ENCODE measurements at regions not wholly inside any gene's neighbourhood (a gene's known extent, or its start where the extent isn't known, plus 50 kb on each side); places are given as distances from the start of the nearest gene placed in this dataset.

GRCh38 chr3:22319446-22319845 is 568.4 kb upstream of the ZNF385D start:
- DNase-seq (ENCODE audit: low spot score), result no peak
- no TSS peak for BruUV-seq (replicated peaks)
- CTCF ChIA-PET, result no interaction called here
- H3K9me3 ChIP-seq (ENCODE audit: low read depth, low read length, poor library complexity, severe bottlenecking), result peaks cover 13% of the 10 kb centered on the region
- no peaks in the 10 kb centered on the region for H3K27me3 ChIP-seq (replicated peaks; ENCODE audit: insufficient read depth, low read depth, low read length, poor library complexity)
- H3K36me3 ChIP-seq (ENCODE audit: insufficient read depth, low read length, poor library complexity, severe bottlenecking), result no peaks in the 10 kb centered on the region
- no peak overlapping the region for H3K4me3 ChIP-seq (ENCODE audit: low read depth, low read length, poor library complexity, severe bottlenecking)
- intact Hi-C loops (cut with micrococcal nuclease; ENCODE audit: unreplicated experiment), result no loop called here
- H3K27ac ChIP-seq (ENCODE audit: low read depth, low read length, poor library complexity, severe bottlenecking), result no peak overlapping the region
- POLR2A ChIA-PET (ENCODE audit: low non-redundant PET), result no interaction called here
- no peak for TF ChIP-seq EZH2 (IDR thresholded peaks at IDR 0.05; ENCODE audit: borderline replicate concordance, low read depth, low read length, poor library complexity, severe bottlenecking)
- TF ChIP-seq, protein P1, sequence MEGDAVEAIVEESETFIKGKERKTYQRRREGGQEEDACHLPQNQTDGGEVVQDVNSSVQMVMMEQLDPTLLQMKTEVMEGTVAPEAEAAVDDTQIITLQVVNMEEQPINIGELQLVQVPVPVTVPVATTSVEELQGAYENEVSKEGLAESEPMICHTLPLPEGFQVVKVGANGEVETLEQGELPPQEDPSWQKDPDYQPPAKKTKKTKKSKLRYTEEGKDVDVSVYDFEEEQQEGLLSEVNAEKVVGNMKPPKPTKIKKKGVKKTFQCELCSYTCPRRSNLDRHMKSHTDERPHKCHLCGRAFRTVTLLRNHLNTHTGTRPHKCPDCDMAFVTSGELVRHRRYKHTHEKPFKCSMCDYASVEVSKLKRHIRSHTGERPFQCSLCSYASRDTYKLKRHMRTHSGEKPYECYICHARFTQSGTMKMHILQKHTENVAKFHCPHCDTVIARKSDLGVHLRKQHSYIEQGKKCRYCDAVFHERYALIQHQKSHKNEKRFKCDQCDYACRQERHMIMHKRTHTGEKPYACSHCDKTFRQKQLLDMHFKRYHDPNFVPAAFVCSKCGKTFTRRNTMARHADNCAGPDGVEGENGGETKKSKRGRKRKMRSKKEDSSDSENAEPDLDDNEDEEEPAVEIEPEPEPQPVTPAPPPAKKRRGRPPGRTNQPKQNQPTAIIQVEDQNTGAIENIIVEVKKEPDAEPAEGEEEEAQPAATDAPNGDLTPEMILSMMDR (conservative IDR thresholded peaks at IDR 0.05; ENCODE audit: low read depth, low read length), result no peak
- no peaks in the 10 kb centered on the region for H3K4me1 ChIP-seq (ENCODE audit: insufficient read depth, low read length, poor library complexity, severe bottlenecking)

DNA sequence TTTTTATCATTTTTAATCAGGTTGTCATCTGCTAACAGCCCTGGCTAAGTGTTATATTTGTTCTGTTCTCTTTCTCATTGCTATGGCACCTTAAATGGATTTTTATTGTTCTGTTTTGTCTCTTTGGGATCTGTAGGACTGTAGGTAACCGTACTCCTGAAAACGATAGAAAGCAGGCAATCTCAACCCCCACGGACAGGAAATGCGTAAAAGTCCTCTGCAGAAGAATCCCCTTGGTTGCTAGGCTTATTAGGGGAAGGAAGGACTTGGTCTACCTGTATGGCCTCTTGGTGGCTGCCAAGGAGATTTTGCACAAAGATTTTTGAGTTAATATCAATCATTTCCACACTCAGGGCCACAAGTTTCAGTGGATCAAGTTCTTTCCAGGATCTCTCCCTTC is 571.9 kb upstream of the ZNF385D start:
- Histone ChIP-seq H3K4me3 (ENCODE audit: low read depth, low read length, poor library complexity, severe bottlenecking) (no peak overlapping the region), H3K4me1 (ENCODE audit: insufficient read depth, low read length, poor library complexity, severe bottlenecking) (no peaks in the 10 kb centered on the region), H3K36me3 (ENCODE audit: insufficient read depth, low read length, poor library complexity, severe bottlenecking) (no peaks in the 10 kb centered on the region), H3K9me3 (ENCODE audit: low read depth, low read length, poor library complexity, severe bottlenecking) (peaks cover 15% of the 10 kb centered on the region), H3K27me3 (replicated peaks; ENCODE audit: insufficient read depth, low read depth, low read length, poor library complexity) (no peaks in the 10 kb centered on the region), H3K27ac (ENCODE audit: low read depth, low read length, poor library complexity, severe bottlenecking) (no peak overlapping the region)
- BruUV-seq (replicated peaks), result no TSS peak
- ChIA-PET CTCF (no interaction called here), POLR2A (ENCODE audit: low non-redundant PET) (no interaction called here)
- no peak for TF ChIP-seq EZH2 (IDR thresholded peaks at IDR 0.05; ENCODE audit: borderline replicate concordance, low read depth, low read length, poor library complexity, severe bottlenecking)
- TF ChIP-seq, protein P1 (conservative IDR thresholded peaks at IDR 0.05; ENCODE audit: low read depth, low read length), result no peak
- DNase-seq (ENCODE audit: low spot score), result no peak
- intact Hi-C loops (cut with micrococcal nuclease; ENCODE audit: unreplicated experiment), result no loop called here

DNA sequence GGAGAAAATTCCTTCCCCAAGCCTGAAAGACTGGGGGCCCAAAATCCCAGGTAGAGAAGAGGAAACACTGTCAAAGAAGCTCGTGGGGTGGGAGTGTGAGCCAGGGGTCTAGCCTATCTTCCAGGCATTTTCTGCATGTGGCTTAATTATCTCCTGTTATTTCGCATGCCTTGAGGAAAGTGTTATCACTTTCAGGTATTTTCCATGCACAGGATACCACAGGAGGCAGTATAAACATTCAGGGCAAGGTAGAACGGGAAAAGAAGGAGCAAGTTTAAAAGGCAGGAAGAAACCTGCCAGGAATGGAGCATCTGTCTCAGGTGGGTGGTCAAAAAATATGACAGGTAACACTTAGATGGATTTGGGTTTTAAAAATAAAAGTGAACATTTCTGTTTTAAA is 575.3 kb upstream of the ZNF385D start:
- Histone ChIP-seq H3K9me3 (ENCODE audit: low read depth, low read length, poor library complexity, severe bottlenecking) (peaks cover 10% of the 10 kb centered on the region), H3K4me3 (ENCODE audit: low read depth, low read length, poor library complexity, severe bottlenecking) (no peak overlapping the region), H3K36me3 (ENCODE audit: insufficient read depth, low read length, poor library complexity, severe bottlenecking) (no peaks in the 10 kb centered on the region), H3K27me3 (replicated peaks; ENCODE audit: insufficient read depth, low read depth, low read length, poor library complexity) (no peaks in the 10 kb centered on the region), H3K27ac (ENCODE audit: low read depth, low read length, poor library complexity, severe bottlenecking) (no peak overlapping the region), H3K4me1 (ENCODE audit: insufficient read depth, low read length, poor library complexity, severe bottlenecking) (no peaks in the 10 kb centered on the region)
- DNase-seq (ENCODE audit: low spot score), result no peak
- no TSS peak for BruUV-seq (replicated peaks)
- TF ChIP-seq EZH2 (IDR thresholded peaks at IDR 0.05; ENCODE audit: borderline replicate concordance, low read depth, low read length, poor library complexity, severe bottlenecking), result no peak
- TF ChIP-seq, protein P1 (conservative IDR thresholded peaks at IDR 0.05; ENCODE audit: low read depth, low read length), result no peak
- POLR2A ChIA-PET (ENCODE audit: low non-redundant PET), result no interaction called here
- intact Hi-C loops (cut with micrococcal nuclease; ENCODE audit: unreplicated experiment), result no loop called here
- CTCF ChIA-PET, result no interaction called here
